NCI-H1105 (cell line): ENCODE measurements at regions not wholly inside any gene's neighbourhood (a gene's known extent, or its start where the extent isn't known, plus 50 kb on each side); places are given as distances from the start of the nearest gene placed in this dataset.
A peak's percentile ranks its signal among the peaks of the same experiment; 100 is the strongest.
"Not testable (repeated sequence)": the region's sequence is repeated elsewhere in the genome, so short reads cannot be mapped to it uniquely, and the experiment has no call there.

Source experiments
- DNase-seq: peaks from one replicate; lab custom pipeline; 2025; lab: John Stamatoyannopoulos, UW

DNA sequence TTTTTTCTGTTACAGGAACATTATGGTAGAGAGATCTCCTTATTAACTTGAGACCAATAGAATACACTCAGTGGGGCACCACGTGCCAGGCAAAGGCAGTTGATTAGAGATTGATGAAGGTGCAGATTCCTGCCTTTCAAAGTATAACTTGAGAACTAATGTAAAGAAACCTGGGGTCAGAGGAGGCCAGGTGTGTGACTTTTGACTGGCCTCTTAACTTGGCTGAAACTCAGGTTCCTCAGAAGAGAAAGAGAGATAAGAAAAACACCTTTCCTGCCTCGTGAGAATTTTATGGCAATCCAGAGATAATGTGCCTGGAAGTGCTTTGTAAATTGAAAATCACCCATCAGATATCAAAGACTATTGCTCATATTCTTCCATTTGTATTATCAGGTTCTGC lies 110.7 kb upstream of the GZMB start:
- DNase-seq: no peak

DNA sequence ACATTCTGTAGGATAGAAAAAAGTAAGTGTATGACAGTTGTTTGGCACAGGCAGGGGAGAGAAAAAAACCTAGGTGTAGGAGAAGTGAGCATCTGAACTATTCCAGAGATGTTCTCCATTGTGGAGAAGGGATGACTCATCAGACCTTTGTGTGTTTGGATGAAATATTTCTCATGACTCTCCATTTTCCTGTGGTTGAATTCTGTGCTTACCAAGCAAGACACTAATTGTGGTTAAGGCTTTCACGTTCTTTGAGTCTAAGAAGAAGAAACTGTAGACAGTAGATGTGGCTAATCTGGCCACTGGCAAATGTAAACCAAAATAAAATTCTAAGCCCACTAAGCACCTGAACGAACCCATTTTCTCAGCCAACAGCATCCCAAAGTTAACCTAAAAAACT lies 107.9 kb upstream of the GZMB start:
- DNase-seq: no peak

DNA sequence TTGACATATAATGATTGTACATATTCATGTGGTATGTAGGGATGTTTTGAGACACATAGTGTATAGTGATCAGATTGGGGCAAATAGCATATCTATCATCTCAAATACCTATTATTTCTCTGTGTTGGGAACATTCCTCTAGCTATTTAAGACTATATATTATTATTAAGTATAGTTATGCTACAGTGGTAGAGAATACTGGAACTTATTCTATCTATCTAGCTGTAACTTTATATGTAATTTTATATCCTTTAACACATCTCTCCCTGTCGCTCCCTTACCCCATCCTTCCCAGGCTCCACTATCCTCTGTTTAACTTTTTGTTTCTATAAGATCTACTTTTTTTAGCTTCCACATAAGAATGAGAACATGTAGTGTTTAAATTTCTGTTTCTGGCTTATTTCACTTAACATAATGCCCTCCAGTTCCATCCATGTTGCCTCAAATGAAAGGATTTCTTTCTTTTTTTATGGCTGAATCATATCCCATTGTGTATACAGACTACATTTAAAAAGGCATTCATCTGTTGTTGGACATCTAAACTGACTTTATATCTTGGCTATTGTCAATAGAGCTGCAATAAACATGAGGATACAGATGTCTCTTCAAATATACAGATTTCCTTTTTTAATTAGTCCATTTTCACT lies 102.1 kb upstream of the GZMB start:
- DNase-seq: no peak

DNA sequence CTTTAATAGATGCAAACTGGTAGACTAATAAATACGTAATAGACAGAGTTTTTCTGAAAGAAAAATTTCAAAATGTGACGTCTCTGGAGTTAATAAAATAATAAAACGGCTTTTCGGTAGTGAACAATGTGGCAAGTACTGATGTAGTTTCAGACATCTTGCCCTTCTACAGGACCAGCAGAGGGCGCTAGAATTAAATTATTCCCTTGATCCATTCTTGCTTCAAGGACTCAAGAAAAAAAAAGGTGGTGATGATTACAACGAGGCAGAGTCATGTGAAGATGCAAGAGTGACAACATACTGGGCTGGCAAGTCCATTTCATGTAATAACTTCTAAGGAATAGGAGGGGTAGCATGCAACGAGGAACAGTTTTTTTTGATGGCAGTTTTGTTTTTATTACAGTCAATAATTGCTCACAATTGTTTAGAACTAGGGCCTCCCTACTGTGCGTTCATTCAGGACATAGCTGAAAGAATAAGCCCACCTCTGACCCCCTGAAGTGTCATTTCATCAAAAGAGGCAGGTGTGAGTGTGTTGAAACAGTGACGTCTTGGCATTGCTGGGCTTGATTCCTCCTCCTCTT lies 101.0 kb upstream of the GZMB start:
- DNase-seq: peak; percentile 71

DNA sequence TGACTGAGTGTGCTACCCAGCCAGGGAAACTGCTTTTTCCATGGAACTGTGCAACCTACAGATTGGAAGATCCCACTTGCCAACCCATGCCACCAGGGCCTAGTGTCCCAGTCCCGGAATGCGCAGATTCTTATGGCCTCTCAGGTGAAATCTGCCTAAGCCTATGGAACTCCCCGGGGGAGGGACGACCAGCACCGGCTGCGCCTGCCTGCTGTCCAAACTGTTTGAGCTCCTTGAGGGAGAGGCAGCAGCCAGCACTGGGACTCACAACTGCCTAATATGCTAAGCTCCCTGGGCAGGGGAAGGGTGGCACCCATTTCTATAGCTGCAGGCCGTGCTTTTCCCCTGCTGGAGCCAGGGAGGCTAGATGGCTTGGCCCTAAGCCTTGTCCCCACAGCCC lies 92.5 kb upstream of the GZMB start:
- DNase-seq: no peak

DNA sequence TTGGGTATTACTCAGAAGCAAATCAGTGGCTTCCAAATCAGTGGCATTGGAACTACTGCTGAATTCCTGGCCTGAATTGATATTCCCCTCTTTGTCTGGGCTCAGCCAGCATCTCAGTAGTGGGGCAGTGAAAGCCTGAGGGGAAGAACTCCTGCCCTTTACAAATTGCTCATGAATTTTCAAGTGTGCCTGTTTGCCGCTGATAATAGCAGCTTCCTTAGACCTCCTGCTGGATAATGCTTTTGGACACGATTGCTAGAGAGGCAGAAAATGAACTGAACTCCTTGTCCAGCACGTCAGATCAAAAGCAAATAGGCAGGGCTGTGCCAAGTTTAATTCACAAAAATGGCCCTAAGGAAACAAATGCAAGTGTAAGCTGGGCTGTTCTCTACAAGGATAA lies 91.3 kb upstream of the GZMB start:
- no peak for DNase-seq

DNA sequence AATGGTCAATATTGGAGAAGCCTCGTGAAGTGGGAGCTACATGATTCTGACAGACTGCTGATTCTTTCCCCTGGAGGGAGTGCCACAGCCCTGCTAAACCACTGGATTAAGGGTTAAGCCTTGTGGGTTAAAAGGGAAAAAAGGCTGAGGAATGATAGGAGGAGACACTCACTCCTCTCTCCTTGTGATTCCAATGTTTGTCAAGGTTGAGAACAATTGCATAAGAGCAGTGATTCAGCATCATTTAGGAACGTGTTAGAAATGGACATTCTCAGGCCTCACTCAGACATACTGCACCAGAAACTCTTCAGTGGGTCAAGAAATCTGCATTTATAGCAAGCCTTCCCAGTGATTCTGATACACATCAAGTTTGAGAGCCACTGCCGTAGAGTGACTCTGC lies 87.8 kb upstream of the GZMB start:
- no peak for DNase-seq

DNA sequence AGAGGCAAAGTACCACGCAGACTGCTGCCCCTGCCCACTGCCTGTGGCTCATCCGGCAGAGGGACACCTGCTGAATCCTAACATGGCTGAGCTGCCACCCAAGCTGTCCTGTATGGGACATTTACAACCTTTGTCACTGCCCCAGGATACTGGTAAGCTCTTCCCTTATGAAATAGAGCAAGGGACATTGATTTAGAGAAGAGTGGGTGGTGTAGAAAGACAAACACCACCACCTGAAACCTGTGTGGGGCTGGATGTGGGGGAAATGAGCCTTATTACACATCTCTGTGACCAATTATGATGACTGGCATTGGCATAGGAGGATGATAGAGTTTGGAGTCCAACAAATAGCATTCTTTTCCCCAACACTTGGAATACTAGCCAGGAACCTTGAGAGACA lies 81.2 kb upstream of the GZMB start:
- no peak for DNase-seq

DNA sequence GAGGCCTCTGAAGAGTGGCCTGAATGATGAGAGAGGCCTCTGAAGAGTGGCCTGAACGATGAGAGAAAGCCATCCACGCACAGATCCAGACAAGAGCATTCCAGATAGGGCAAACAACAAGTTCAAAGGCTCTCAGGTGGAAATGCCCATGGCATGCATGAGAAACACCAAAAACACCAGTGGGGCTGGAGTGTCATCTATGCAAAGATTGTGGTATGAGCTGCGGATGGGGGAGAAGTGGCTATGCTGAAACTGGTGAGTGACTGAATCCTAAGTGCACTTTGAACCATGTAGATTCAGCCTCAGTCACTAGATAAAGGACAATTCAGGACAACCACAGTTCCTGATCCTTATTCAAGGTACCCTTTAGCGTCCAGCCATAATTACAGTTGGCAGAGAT lies 79.4 kb upstream of the GZMB start:
- DNase-seq: no peak

DNA sequence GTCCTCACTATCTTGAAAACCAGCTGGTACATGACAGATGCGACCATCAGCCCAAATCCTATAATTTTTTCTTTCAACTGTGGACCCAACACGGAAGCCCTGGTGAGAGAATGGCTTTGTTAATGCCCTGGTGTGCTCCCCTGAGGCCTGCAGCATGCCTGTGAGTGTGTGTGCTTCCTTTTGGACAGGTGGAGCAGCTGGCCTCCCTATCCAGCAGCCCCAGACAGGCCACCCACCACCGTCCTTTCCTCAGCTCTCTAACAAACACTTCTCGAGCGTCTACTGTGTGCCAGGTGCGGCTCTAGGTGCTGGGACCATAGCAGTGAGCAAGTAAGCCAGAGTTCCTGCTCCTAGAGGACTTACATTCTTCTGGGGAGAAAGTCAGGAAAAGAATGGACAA lies 78.9 kb upstream of the GZMB start:
- no peak for DNase-seq

DNA sequence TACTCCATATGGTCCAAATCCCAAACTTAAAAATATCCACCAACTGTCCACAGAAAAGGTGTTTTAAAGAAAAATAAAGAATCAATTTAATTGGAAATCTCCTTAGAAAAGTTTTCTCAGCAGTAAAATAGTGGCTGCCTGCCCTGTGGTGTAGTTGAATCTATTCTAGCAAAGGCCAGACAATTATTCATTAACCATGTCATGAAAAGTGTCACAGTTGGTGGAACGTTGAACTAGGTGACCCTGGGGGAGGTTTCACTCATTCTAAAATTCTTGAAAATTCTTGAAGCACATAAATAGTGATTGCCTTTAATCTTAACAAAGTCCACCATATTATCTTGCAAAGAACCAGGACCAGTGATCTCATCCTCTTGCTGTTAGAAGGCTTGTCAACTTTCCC lies 78.4 kb upstream of the GZMB start:
- DNase-seq: no peak

DNA sequence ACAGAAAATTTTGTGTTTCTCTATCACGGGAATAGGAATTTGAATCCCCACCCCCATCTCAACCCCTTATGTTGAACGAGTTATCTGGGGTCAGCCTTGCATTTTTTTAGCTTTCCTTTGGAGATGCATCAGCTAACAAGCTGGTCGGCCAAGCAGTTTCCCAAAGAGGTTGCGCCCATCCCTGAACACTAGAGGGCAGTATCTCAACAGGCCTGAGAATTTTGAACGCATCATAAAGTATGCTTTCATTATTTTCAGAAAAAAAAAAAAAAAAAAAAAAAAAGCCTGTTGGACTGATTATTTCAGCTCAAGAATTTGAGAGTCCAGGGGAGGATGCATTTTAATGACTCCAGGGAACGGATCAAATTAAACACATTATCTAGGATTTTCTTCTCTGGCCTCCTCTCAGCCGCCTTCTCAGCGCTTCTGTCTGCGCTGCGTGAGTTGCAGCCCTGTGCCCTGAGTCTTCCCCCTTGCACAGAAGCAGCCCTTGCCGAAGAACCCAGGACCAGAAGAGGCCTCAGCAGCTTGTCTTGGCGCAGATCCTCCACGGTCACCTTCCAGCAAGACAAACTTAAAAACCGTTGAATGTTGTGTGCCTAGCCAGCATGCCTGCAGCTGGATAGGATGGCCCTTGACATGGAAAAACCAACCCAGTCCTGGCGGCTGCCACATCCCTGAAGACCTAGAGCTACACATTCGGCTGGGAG lies 76.6 kb upstream of the GZMB start:
- peak; percentile 48 for DNase-seq

DNA sequence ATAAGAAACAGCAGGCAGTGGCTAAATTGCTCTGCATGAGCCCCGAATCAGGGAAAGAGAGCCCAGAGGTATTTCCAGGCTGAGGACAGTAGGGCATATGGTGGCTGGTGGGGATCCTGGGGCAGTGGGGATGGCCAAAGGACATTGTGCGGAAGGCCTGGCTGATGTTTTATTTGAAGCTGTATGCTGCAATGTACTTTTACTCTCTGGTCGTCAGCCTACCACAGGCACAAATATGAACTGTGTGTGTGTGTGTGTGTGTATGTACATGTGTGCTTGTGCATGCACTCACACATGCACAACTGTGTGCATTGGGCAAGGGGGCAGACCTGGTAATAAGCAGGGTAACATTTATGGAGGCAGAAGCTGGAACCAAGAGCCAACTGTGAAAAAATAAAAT lies 74.7 kb upstream of the GZMB start:
- DNase-seq: no peak

DNA sequence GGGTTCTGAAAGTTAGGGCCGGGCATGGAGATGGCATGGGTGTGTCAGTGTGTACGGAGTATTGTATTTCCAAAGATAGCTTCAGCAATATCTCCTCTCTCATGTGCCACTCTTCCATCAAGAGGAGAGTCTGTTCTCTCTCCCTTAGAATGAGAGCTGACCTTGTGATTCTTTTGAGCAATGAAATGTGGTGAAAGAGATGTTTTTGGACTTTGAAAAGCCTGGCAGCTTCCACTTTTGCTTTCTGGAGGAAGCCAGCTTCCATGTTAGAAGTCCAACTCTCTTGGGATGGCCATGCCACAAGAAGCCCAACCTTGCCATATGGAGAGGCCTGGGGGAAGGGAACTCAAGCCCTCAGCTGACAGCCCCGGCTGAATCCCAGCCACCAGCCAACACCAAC lies 72.4 kb upstream of the GZMB start:
- DNase-seq: no peak

DNA sequence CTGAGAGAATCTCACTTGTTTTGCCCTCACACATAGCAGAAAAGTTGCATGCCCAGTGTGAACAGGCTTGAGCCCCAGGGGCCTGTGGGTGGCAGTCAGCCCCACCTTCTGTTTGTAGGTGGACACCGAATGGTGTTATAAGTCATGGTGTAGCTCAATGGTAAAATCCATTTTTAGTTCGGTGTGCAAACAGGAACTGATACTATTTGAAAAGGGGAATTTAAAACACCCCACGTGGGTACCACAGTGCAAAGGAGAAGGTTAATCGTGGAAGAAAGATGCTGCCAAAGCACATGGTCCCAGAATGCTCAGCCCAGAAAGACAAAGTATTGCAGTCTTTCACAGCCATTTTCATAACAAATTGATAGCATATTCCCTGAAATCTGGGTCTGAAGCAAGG lies 71.8 kb upstream of the GZMB start:
- DNase-seq: no peak

DNA sequence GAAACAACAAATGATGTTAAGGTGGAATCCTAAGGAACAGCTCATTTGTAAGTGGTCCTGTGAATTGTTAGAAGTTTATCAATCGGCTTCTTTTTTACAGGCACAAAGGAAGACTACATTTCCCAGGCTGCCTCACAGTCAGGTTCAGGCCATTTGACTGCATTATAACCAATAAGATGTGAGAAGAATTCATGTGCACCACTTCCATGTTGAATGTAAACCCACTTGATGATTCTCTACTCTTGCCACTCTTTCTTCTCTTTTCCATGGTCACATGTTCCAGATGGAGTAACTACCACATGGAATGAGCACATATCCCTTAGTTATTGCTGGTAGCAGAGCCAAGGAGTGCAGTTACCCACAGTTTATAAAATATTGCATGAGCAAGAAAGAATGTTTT lies 67.1 kb upstream of the GZMB start:
- DNase-seq: no peak

DNA sequence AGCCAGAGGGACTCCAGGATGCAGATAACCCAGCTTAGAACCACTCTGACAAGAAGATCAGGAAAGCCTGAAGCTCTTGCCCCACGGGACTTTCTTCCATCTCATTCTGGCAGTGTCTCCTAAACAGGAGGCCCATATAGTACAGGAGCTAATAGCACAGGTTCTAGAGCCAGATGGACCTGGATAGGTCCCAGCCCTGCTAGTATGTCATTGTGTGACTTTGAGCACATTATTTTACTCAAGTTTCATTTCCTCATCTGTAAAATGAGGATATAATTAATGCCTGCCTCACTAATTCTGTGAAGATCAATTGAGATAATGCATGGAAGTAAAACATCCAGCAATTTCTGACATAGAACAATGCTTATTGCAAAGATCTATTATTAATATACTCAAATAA lies 66.5 kb upstream of the GZMB start:
- DNase-seq: no peak

DNA sequence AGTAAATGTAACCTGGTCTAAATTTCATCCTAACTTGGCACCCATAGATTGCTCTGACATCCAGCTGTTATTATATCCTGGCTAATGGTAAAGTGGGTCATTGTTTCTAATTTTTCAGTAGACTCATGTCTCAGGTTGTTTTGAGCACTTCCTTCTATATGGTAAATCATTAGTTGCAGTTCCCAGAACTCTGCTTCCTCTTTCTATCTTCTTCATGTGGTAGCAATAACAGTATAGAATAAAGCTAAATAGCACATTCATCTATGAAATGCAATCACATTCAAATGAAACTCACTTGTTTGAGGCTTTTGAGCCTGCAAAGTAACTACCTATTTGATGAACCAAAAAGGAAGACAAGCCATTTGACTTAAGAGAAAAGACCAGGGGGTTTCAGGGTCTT lies 65.1 kb upstream of the GZMB start:
- no peak for DNase-seq

DNA sequence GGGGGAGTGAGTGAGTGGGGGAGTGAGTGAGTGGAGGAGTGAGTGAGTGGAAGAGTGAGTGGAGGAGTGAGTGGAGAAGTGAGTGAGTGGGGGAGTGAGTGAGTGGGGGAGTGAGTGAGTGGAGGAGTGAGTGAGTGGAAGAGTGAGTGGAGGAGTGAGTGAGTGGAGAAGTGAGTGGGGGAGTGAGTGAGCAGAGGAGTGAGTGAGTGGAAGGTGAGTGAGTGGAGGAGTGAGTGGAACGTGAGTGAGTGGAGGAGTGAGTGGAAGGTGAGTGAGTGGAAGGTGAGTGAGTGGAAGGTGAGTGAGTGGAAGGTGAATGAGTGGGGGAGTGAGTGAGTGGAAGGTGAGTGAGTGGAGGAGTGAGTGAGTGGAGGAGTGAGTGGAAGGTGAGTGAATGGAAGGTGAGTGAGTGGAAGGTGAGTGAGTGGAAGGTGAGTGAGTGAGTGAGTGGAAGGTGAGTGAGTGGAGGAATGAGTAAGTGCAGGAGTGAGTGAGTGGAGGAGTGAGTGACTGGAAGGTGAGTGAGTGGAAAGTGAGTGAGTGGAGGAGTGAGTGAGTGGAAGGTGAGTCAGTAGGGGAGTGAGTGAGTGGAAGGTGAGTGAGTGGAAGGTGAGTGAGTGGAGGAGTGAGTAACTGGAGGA lies 62.4 kb upstream of the GZMB start:
- not testable (repeated sequence) for DNase-seq

DNA sequence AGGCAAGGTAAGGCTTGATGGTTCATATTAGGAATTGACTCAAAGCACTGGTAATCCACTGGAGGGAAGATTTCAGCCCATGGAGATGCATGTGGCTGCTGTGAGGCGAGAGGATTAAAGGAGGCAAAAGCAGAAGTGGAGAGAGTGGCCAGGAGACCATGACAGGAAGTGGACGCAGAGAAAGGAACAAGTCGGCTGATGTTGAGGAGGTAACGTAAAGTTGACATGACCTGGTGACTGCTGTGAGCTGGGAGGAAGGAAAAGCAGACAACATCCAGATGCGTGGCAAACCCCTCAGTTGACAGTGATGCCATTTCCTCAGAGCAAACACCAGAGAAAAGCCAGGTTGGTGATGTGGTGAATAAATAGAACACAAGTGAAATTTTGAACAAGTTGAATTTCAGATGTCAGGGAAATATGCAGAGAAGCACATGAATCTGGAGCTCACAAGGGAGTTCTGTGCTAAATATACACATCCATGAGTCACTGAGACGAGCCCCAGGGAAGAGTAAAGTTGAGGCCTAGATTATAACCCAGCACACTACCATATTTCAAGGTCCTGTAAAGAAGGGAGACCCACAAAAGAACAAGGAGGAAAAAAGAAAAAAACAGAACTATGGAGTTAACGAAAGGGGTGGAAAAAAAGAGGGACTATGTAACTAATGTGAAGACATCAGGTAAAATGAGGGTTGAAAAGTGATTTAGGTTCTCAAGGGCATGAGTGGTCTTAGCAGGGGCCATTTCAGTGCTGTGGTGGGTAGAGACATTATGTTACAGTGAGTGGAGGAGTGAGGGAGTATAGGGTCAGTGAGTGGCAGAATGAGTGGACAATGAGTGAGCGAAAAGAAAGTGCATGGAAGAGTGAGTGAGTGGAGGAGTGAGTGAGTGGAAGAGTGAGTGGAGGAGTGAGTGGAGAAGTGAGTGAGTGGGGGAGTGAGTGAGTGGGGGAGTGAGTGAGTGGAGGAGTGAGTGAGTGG lies 61.6 kb upstream of the GZMB start:
- no peak for DNase-seq

DNA sequence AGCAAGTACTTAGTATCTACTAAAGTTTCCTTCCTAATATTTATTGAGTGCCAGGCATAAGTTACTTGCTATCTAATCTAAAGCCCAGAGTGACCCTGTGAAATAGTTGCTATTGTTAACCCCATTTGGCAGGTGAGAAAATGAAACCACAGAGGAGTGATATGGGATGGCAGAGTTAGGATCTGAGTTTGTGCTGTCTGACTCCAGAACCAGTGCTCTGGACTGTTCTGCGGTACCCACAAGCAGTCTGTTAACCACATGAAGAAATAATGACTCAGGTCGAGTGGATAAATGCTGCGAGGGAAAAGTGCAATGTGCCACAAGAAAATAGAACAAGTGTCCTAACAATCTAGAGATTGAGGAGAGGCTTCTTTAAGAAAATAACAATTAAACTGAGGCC lies 60.7 kb upstream of the GZMB start:
- no peak for DNase-seq

DNA sequence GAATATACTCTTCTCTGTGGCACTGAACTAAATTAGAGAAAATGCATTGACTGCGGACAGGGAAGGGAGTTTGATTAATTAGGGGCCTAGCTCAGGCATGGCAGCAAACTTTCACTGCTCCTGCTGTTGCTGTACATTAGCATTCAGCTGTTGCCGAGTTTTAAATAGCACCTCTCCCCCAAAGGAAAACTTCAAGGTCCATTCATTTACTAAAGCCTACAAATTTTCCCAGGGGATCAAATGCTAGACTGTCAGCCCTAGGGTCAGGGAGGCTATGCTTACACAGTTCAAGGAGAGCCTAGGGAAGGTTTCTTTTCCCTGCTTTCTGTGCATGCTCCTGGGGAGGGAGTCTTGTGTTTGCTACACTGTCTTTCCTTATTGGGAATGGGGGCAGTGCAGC lies 60.0 kb upstream of the GZMB start:
- DNase-seq: no peak
